ENCODE measurements at regions not wholly inside any gene's neighbourhood (a gene's known extent, or its start where the extent isn't known, plus 50 kb on each side); places are given as distances from the start of the nearest gene placed in this dataset.
"Not testable (repeated sequence)": the region's sequence is repeated elsewhere in the genome, so short reads cannot be mapped to it uniquely, and the experiment has no call there.

DNA sequence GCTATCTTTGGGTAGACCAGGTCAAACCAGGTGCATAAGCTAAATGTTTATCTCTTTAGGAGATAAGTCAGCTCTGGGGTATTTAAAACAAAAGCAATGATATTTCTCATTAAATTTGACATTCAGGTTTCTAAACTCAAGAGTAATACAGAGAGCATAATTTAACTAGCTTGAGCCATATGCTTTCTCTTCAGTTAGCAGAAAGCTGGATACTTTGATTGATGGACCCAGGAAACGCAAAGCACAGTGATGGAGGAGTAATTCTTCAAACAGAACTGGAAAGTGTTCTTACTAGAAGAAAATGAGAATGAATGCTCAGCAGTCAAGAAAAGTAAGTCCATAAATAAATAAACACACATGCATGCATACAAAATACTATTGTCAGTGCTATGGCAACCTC, 885.7 kb upstream of the RAG2 start:
- no peak overlapping the region for H3K27ac ChIP-seq (ENCODE audit: insufficient read depth, low read depth, low read length, poor library complexity, severe bottlenecking)
- H3K36me3 ChIP-seq (ENCODE audit: control insufficient read depth, insufficient read depth, low read length) = no peaks in the 10 kb centered on the region
- no peaks in the 10 kb centered on the region for H3K9me3 ChIP-seq (ENCODE audit: control insufficient read depth, low read length)
- no peaks in the 10 kb centered on the region for H3K27me3 ChIP-seq (ENCODE audit: control insufficient read depth, insufficient read depth, low read length, poor library complexity, severe bottlenecking)
- no peak overlapping the region for H3K4me3 ChIP-seq (ENCODE audit: insufficient read depth, low read depth, low read length)
- H3K4me1 ChIP-seq (ENCODE audit: control insufficient read depth, insufficient read depth, low read length) = no peaks in the 10 kb centered on the region
- 80 to 96% methylated on average over 1 of the region's 1 CpG for WGBS, 2 experiments

- Histone ChIP-seq H3K27me3 (ENCODE audit: control insufficient read depth, insufficient read depth, low read length, poor library complexity, severe bottlenecking) (no peaks in the 10 kb centered on the region), H3K4me1 (ENCODE audit: control insufficient read depth, insufficient read depth, low read length) (no peaks in the 10 kb centered on the region), H3K4me3 (ENCODE audit: insufficient read depth, low read depth, low read length) (no peak overlapping the region), H3K9me3 (ENCODE audit: control insufficient read depth, low read length) (no peaks in the 10 kb centered on the region), H3K36me3 (ENCODE audit: control insufficient read depth, insufficient read depth, low read length) (no peaks in the 10 kb centered on the region), H3K27ac (ENCODE audit: insufficient read depth, low read depth, low read length, poor library complexity, severe bottlenecking) (no peak overlapping the region)
- WGBS, 2 experiments = 95 to 100% methylated on average over 2 of the region's 2 CpGs
Measured at GRCh38 chr11:37474889-37475288, 876.9 kb upstream of the RAG2 start.

- 97 to 98% methylated on average over 4 of the region's 4 CpGs for WGBS, 2 experiments
- Histone ChIP-seq H3K4me3 (ENCODE audit: insufficient read depth, low read depth, low read length) (no peak overlapping the region), H3K36me3 (ENCODE audit: control insufficient read depth, insufficient read depth, low read length) (no peaks in the 10 kb centered on the region), H3K27ac (ENCODE audit: insufficient read depth, low read depth, low read length, poor library complexity, severe bottlenecking) (no peak overlapping the region), H3K4me1 (ENCODE audit: control insufficient read depth, insufficient read depth, low read length) (no peaks in the 10 kb centered on the region), H3K9me3 (ENCODE audit: control insufficient read depth, low read length) (no peaks in the 10 kb centered on the region), H3K27me3 (ENCODE audit: control insufficient read depth, insufficient read depth, low read length, poor library complexity, severe bottlenecking) (no peaks in the 10 kb centered on the region)
Measured at GRCh38 chr11:37468344-37468743, 870.3 kb upstream of the RAG2 start.

- Histone ChIP-seq H3K27ac (ENCODE audit: insufficient read depth, low read depth, low read length, poor library complexity, severe bottlenecking) (no peak overlapping the region), H3K9me3 (ENCODE audit: control insufficient read depth, low read length) (no peaks in the 10 kb centered on the region), H3K36me3 (ENCODE audit: control insufficient read depth, insufficient read depth, low read length) (no peaks in the 10 kb centered on the region), H3K4me1 (ENCODE audit: control insufficient read depth, insufficient read depth, low read length) (no peaks in the 10 kb centered on the region), H3K27me3 (ENCODE audit: control insufficient read depth, insufficient read depth, low read length, poor library complexity, severe bottlenecking) (no peaks in the 10 kb centered on the region), H3K4me3 (ENCODE audit: insufficient read depth, low read depth, low read length) (no peak overlapping the region)
Measured at GRCh38 chr11:37465221-37465620, 867.2 kb upstream of the RAG2 start.

DNA sequence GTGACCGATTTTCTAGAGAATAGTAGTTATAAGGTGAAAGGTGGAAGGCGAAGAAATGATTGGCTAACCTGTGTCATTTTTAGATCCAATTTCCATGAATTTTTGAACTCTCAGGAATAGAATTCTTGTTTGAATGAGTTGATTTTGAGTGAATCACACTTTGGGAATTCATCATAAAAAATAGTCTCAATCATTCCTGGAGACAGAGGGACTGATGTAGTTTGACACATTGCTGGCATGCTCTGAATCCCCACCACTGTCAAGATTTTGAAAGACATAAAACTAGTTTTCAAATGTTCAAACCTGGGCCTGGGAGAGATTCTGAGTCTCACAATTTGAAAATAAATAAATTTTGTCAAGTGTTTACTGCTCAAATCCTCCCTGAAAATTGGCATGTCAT, 861.4 kb upstream of the RAG2 start:
- no peak overlapping the region for H3K4me3 ChIP-seq (ENCODE audit: insufficient read depth, low read depth, low read length)
- WGBS, 2 experiments = 90 to 99% methylated on average over 2 of the region's 2 CpGs
- no peaks in the 10 kb centered on the region for H3K27me3 ChIP-seq (ENCODE audit: control insufficient read depth, insufficient read depth, low read length, poor library complexity, severe bottlenecking)
- no peaks in the 10 kb centered on the region for H3K4me1 ChIP-seq (ENCODE audit: control insufficient read depth, insufficient read depth, low read length)
- H3K9me3 ChIP-seq (ENCODE audit: control insufficient read depth, low read length) = no peaks in the 10 kb centered on the region
- no peak overlapping the region for H3K27ac ChIP-seq (ENCODE audit: insufficient read depth, low read depth, low read length, poor library complexity, severe bottlenecking)
- no peaks in the 10 kb centered on the region for H3K36me3 ChIP-seq (ENCODE audit: control insufficient read depth, insufficient read depth, low read length)

- Histone ChIP-seq H3K4me3 (ENCODE audit: insufficient read depth, low read depth, low read length) (no peak overlapping the region), H3K36me3 (ENCODE audit: control insufficient read depth, insufficient read depth, low read length) (no peaks in the 10 kb centered on the region), H3K9me3 (ENCODE audit: control insufficient read depth, low read length) (no peaks in the 10 kb centered on the region), H3K4me1 (ENCODE audit: control insufficient read depth, insufficient read depth, low read length) (no peaks in the 10 kb centered on the region), H3K27ac (ENCODE audit: insufficient read depth, low read depth, low read length, poor library complexity, severe bottlenecking) (no peak overlapping the region), H3K27me3 (ENCODE audit: control insufficient read depth, insufficient read depth, low read length, poor library complexity, severe bottlenecking) (no peaks in the 10 kb centered on the region)
- 92% methylated on average over 1 of the region's 1 CpG; no CpG with 5 or more reads in 1 of the 2 experiments for WGBS, 2 experiments
Measured at GRCh38 chr11:37456746-37457145, 858.7 kb upstream of the RAG2 start.

DNA sequence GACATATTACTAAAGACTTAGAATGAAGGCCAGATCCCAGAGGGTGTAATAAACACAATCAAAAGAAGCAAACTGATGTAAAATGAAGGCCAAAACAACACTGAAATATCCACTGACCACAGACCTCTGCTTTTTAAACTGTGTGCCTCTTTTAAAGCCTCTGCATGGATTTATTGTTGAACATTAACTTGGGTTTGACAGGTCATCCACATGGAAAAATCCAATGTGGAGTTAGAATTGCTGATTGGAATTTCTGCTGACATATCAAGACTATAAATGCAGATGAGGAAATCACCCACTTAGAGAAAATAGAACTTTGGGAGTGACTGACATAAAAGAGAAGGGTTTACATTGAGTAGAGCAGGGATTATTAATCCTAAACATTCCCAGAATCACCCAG, 853.9 kb upstream of the RAG2 start:
- no peak overlapping the region for H3K27ac ChIP-seq (ENCODE audit: insufficient read depth, low read depth, low read length, poor library complexity, severe bottlenecking)

DNA sequence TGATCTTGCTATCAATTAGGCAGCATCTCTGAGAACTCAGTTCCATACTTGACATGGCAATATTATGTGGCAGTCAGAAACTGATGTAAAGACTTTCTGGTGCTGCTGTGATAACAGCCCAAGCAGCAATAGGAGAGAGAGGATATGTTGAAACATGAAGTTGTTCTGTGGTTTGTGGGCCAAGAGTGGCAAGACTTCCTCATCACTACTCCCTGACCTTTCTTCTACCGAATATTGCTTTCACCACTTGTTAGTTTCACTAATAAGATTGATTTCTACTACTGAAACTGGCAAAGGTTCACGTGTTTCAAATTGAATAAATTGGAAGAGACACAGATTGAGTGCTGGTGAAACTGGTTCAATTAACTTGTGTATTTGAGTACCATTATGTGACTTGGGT, 852.6 kb upstream of the RAG2 start:
- Histone ChIP-seq H3K27ac (ENCODE audit: insufficient read depth, low read depth, low read length, poor library complexity, severe bottlenecking) (no peak overlapping the region), H3K27me3 (ENCODE audit: control insufficient read depth, insufficient read depth, low read length, poor library complexity, severe bottlenecking) (no peaks in the 10 kb centered on the region), H3K4me1 (ENCODE audit: control insufficient read depth, insufficient read depth, low read length) (no peaks in the 10 kb centered on the region), H3K36me3 (ENCODE audit: control insufficient read depth, insufficient read depth, low read length) (no peaks in the 10 kb centered on the region), H3K9me3 (ENCODE audit: control insufficient read depth, low read length) (no peaks in the 10 kb centered on the region), H3K4me3 (ENCODE audit: insufficient read depth, low read depth, low read length) (no peak overlapping the region)
- 87 to 95% methylated on average over 2 of the region's 2 CpGs for WGBS, 2 experiments

More for the DNA sequence above, 853.9 kb upstream of the RAG2 start:
- H3K9me3 ChIP-seq (ENCODE audit: control insufficient read depth, low read length) = no peaks in the 10 kb centered on the region
- H3K4me1 ChIP-seq (ENCODE audit: control insufficient read depth, insufficient read depth, low read length) = no peaks in the 10 kb centered on the region
- no peaks in the 10 kb centered on the region for H3K36me3 ChIP-seq (ENCODE audit: control insufficient read depth, insufficient read depth, low read length)
- H3K4me3 ChIP-seq (ENCODE audit: insufficient read depth, low read depth, low read length) = no peak overlapping the region
- no peaks in the 10 kb centered on the region for H3K27me3 ChIP-seq (ENCODE audit: control insufficient read depth, insufficient read depth, low read length, poor library complexity, severe bottlenecking)

DNA sequence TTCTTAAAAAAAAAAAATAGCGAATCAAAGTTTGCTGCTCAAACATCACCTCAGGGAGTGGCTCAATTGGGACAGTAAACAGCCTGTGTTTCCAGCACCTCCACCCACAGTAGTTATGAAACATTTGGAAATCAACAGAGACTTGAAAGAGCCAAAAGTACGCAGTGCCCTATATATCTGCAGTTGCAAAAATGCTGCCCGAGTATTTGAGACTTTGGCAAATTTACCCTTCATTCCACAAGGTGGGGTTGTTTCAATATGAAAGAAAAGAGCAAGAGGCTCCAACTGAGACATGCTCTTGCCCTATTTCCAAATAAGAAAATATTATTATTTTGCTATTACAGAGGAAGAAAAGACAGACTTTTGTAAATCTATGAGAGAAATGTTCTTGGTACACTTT, 851.1 kb upstream of the RAG2 start:
- Histone ChIP-seq H3K4me3 (ENCODE audit: insufficient read depth, low read depth, low read length) (no peak overlapping the region), H3K9me3 (ENCODE audit: control insufficient read depth, low read length) (no peaks in the 10 kb centered on the region), H3K36me3 (ENCODE audit: control insufficient read depth, insufficient read depth, low read length) (no peaks in the 10 kb centered on the region), H3K4me1 (ENCODE audit: control insufficient read depth, insufficient read depth, low read length) (no peaks in the 10 kb centered on the region), H3K27ac (ENCODE audit: insufficient read depth, low read depth, low read length, poor library complexity, severe bottlenecking) (no peak overlapping the region), H3K27me3 (ENCODE audit: control insufficient read depth, insufficient read depth, low read length, poor library complexity, severe bottlenecking) (no peaks in the 10 kb centered on the region)
- 54 to 58% methylated on average over 3 of the region's 3 CpGs for WGBS, 2 experiments

DNA sequence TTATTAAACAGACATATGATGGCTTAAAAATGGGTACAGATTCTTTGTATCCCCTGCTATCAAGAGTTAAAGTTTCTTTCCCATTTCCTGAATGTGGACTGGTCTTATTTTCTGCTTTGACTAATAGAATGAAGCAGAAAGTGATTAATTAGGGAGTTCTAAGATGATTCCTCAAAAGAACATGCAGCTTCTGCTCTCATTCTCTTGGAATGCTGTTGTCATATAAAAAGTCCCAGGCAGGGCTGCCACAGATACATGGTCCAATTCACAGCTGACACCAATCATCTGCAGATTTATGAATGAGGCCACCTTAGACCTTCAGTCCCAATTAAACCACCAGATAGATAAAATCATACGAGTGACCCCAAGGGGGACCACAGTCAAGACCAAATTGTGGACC, 844.5 kb upstream of the RAG2 start:
- no peak overlapping the region for H3K27ac ChIP-seq (ENCODE audit: insufficient read depth, low read depth, low read length, poor library complexity, severe bottlenecking)
- no peak overlapping the region for H3K4me3 ChIP-seq (ENCODE audit: insufficient read depth, low read depth, low read length)
- 94 to 100% methylated on average over 1 of the region's 1 CpG for WGBS, 2 experiments
- H3K36me3 ChIP-seq (ENCODE audit: control insufficient read depth, insufficient read depth, low read length) = no peaks in the 10 kb centered on the region
- H3K4me1 ChIP-seq (ENCODE audit: control insufficient read depth, insufficient read depth, low read length) = no peaks in the 10 kb centered on the region
- no peaks in the 10 kb centered on the region for H3K9me3 ChIP-seq (ENCODE audit: control insufficient read depth, low read length)
- no peaks in the 10 kb centered on the region for H3K27me3 ChIP-seq (ENCODE audit: control insufficient read depth, insufficient read depth, low read length, poor library complexity, severe bottlenecking)

DNA sequence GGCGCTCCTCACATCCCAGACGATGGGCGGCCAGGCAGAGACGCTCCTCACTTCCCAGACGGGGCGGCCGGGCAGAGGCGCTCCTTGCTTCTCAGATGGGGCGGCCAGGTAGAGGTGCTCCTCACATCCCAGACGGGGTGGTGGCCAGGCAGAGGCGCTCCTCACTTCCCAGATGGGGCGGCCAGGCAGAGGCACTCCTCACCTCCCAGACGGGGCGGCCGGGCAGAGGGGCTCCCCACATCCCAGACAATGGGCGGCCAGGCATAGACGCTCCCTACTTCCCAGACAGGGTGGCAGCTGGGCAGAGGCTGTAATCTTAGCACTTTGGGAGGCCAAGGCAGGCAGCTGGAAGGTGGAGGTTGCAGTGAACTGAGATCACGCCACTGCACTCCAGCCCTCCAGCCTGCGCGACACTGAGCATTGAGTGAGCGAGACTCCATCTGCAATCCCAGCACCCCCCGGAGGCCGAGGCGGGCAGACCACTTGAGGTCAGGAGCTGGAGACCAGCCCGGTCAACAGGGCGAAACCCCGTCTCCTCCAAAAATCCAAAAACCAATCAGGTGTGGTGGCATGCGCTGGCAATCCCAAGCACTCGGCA, 833.7 kb upstream of the RAG2 start:
- not testable (repeated sequence) for H3K36me3 ChIP-seq (ENCODE audit: control insufficient read depth, insufficient read depth, low read length); H3K27me3 ChIP-seq (ENCODE audit: control insufficient read depth, insufficient read depth, low read length, poor library complexity, severe bottlenecking); H3K27ac ChIP-seq (ENCODE audit: insufficient read depth, low read depth, low read length, poor library complexity, severe bottlenecking); H3K4me3 ChIP-seq (ENCODE audit: insufficient read depth, low read depth, low read length); H3K9me3 ChIP-seq (ENCODE audit: control insufficient read depth, low read length); H3K4me1 ChIP-seq (ENCODE audit: control insufficient read depth, insufficient read depth, low read length)
- WGBS, 2 experiments = 93 to 96% methylated on average over 29 of the region's 29 CpGs
